ENCODE measurements at regions not wholly inside any gene's neighbourhood (a gene's known extent, or its start where the extent isn't known, plus 50 kb on each side); places are given as distances from the start of the nearest gene placed in this dataset.
"Not testable (repeated sequence)": the region's sequence is repeated elsewhere in the genome, so short reads cannot be mapped to it uniquely, and the experiment has no call there.

DNA sequence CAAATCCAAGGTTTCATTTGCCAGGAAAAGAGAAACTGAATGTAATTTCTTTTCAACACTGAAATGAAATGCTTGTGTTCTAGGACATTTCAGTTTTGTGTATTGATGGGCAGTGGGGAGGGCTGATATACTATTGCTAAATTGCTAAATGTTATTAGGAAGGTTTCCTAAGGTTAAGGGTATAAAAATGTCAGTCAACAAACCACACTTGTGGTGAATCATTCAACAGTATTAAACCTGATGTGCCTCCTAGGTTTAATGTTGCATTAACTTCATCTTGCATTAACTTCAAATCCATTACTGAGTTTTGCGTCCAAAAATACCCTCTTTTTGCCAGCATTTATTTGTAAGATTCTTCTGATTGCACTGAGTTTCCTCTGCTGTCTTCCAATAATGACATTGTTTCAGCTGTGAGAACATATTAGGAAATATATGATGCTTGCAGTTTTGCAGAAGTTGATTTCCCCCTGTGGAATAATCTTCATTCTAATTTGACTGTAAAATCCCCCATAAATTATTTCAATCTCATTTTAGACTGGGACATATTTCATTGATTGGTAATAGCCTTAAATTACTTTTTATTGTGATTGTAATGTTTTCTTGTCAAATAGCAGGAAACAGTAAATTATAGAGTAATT, 758.3 kb downstream of the GBE1 start:
- no peak overlapping the region for H3K4me3 ChIP-seq (ENCODE audit: low read length)
- no peak for TF ChIP-seq ZNF274 (IDR thresholded peaks at IDR 0.05; ENCODE audit: low read depth, low read length)

DNA sequence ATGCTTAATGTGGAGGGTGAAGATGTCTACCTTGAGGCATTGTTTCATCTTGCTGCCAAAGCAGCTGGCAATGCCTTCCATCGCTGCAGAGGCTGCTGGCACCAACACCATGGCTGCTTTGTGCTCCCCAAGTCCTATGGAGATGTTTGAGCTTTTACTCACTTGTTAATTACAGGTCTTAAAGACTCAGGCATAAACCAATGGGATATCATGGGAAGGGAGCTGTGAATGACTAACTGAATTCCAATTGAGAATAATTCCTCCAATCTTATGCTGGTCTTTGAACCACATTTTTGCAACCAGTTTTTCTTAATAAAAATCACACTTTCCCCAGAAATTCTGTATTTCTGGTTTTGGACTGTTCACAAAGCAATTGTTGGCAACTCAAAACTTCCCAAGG, 762.0 kb downstream of the GBE1 start:
- no peak for TF ChIP-seq ZNF274 (IDR thresholded peaks at IDR 0.05; ENCODE audit: low read depth, low read length)
- no peak overlapping the region for H3K4me3 ChIP-seq (ENCODE audit: low read length)

- TF ChIP-seq ZNF274 (IDR thresholded peaks at IDR 0.05; ENCODE audit: low read depth, low read length), result no peak
Measured at GRCh38 chr3:80998022-80998421, 763.4 kb downstream of the GBE1 start.

DNA sequence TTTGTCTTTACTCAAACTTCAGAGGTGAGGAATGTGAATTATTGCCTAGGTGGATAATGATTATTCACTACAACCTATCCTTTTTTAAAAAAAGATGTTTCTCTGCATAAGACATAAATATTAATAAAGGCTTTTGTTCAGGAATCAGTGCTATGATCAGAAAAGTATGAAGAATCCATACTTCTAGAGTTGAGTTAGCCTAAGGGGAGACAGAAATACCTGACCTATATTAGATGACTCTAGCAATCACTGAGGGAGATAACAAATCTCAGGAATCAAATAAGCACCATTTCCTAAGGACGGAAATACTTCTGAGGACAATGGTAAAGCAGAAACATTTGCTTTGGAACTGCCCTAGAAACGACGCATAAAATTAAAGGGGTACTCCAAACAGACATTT, 763.8 kb downstream of the GBE1 start:
- no peak overlapping the region for H3K4me3 ChIP-seq (ENCODE audit: low read length)
- no peak for TF ChIP-seq ZNF274 (IDR thresholded peaks at IDR 0.05; ENCODE audit: low read depth, low read length)

More at GRCh38 chr3:80998022-80998421, 763.4 kb downstream of the GBE1 start:
- no peak overlapping the region for H3K4me3 ChIP-seq (ENCODE audit: low read length)

DNA sequence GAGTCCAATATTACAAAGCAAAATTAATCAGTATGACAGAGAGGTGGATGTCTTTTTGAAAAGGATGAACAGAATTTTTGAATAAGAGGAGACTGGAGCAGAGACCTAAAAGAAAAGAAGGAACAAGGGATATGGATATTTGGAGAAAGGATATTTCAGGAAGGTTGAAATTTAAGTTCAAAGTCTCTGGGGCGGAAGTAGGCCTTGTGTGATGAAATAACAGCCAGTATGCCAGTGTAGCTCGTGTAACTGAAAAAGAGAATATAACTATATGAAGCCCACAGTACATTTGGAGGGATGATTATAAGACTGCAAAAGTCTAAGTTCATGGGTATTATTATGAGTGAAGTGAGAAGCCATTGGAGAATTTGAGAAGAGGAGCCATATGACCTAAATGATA, 766.7 kb downstream of the GBE1 start:
- no peak for TF ChIP-seq ZNF274 (IDR thresholded peaks at IDR 0.05; ENCODE audit: low read depth, low read length)

DNA sequence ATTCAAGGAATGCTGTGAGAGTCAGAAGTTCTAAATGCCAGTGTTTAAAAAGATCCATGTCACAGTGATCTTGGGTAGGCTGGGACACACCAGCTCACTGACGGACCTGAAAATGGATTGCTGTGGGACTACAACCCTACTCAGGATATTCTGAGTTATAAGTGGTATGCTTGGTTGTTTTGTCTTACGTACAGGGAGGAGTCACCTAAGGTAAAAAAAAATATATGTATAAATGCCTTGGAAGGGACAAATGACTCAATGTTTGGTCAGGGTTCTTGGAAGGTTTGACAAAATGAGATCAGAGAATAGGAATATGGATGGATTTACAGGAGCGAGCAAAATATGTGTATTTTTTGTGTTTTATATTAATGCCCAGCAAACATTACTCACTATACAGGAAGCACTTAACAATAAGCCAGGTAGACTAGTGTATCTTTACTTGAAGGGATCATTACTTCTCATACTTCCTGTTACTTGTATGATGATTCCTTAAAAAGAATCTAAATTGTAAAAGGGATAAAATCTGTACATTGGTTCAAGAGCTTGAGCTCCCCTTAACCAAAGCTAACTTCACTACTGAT, 767.3 kb downstream of the GBE1 start:
- no peak overlapping the region for H3K4me3 ChIP-seq (ENCODE audit: low read length)
- TF ChIP-seq ZNF274 (IDR thresholded peaks at IDR 0.05; ENCODE audit: low read depth, low read length), result no peak

More for the DNA sequence above, 766.7 kb downstream of the GBE1 start:
- H3K4me3 ChIP-seq (ENCODE audit: low read length), result no peak overlapping the region

- no peak for TF ChIP-seq ZNF274 (IDR thresholded peaks at IDR 0.05; ENCODE audit: low read depth, low read length)
- H3K4me3 ChIP-seq (ENCODE audit: low read length), result no peak overlapping the region; the same call in 1 of the 2 replicates
Measured at GRCh38 chr3:80993241-80993945, 768.1 kb downstream of the GBE1 start.

DNA sequence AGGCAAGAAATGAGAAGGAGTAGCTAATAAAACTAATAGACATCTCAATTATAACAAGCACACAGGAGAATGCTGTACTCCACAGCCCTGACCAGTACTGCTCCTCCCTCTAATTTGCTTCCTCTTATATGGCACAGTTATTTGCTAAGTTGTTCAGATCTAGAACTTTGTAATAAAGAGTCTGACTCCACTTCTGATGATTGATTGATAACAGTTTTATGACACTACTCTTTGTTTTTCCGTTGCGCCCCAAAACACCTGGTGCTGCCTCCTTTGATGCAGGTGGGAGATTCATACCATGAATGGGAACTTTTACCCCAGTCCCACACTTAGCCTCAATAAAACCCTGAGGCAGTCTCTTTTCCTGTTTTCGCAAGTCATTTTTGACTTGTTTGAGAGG, 777.7 kb downstream of the GBE1 start:
- H3K4me3 ChIP-seq (ENCODE audit: low read length), result no peak overlapping the region
- TF ChIP-seq ZNF274 (IDR thresholded peaks at IDR 0.05; ENCODE audit: low read depth, low read length), result no peak

GRCh38 chr3:80978216-80978969, 783.1 kb downstream of the GBE1 start:
- H3K4me3 ChIP-seq (ENCODE audit: low read length), result no peak overlapping the region
- TF ChIP-seq ZNF274 (IDR thresholded peaks at IDR 0.05; ENCODE audit: low read depth, low read length), result no peak

GRCh38 chr3:80970292-80970691, 791.2 kb downstream of the GBE1 start:
- no peak overlapping the region for H3K4me3 ChIP-seq (ENCODE audit: low read length)
- no peak for TF ChIP-seq ZNF274 (IDR thresholded peaks at IDR 0.05; ENCODE audit: low read depth, low read length)

- no peak for TF ChIP-seq ZNF274 (IDR thresholded peaks at IDR 0.05; ENCODE audit: low read depth, low read length)
- H3K4me3 ChIP-seq (ENCODE audit: low read length), result no peak overlapping the region
Measured at GRCh38 chr3:80929576-80929975, 831.9 kb downstream of the GBE1 start.

- H3K4me3 ChIP-seq (ENCODE audit: low read length), result no peak overlapping the region
- no peak for TF ChIP-seq ZNF274 (IDR thresholded peaks at IDR 0.05; ENCODE audit: low read depth, low read length)
Measured at GRCh38 chr3:80914854-80915253, 846.6 kb downstream of the GBE1 start.

DNA sequence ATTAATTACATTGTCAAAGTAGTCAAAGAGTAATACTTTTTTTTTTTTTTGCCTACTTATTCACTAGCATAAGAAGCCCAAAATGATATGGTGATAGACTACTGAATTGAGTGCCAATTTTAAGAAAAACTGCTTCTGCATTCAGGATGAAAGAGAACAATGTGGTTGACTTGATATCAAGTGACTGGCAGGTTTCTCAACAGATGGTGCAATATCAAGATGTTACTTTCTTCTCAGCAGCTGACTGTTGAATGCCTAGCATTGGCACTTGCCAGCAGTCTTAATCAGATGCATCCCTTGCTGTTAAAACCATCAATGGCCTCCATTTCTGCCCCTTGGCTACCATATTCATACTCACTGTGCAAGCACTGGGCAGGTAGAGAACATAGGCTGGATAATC, 863.2 kb downstream of the GBE1 start:
- TF ChIP-seq ZNF274 (IDR thresholded peaks at IDR 0.05; ENCODE audit: low read depth, low read length), result no peak
- no peak overlapping the region for H3K4me3 ChIP-seq (ENCODE audit: low read length)

DNA sequence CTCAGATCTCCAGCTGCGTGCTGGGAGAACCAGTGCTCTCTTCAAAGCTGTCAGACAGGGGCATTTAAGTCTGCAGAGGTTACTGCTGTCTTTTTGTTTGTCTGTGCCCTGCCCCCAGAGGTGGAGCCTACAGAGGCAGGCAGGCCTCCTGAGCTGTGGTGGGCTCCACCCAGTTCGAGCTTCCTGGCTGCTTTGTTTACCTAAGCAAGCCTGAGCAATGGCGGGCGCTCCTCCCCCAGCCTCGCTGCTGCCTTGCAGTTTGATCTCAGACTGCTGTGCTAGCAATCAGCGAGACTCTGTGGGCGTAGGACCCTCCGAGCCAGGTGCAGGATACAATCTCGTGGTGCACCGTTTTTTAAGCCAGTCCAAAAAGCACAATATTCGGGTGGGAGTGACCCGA, 864.4 kb downstream of the GBE1 start:
- not testable (repeated sequence) for H3K4me3 ChIP-seq (ENCODE audit: low read length)

DNA sequence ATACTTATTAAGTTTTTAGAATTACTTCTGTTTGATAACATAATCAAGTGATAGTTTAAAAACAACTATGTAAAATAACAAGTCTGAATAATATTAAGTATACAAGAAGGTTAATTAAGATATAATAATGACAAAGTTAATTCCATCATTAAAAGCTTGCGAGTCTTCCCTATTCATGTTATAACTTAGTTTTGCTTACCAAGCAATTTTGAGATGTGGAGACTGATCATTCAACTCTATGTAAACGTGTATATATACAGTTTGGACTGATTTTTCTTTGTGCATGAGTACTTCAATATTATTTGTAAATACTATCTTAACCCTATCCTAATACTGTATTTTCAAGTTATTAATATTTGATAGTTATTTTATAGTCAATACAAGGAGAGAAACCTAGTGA, 870.9 kb downstream of the GBE1 start:
- H3K4me3 ChIP-seq (ENCODE audit: low read length), result no peak overlapping the region
- TF ChIP-seq ZNF274 (IDR thresholded peaks at IDR 0.05; ENCODE audit: low read depth, low read length), result no peak
